ENCODE measurements at regions not wholly inside any gene's neighbourhood (a gene's known extent, or its start where the extent isn't known, plus 50 kb on each side); places are given as distances from the start of the nearest gene placed in this dataset.
A peak's percentile ranks its signal among the peaks of the same experiment; 100 is the strongest.

DNA sequence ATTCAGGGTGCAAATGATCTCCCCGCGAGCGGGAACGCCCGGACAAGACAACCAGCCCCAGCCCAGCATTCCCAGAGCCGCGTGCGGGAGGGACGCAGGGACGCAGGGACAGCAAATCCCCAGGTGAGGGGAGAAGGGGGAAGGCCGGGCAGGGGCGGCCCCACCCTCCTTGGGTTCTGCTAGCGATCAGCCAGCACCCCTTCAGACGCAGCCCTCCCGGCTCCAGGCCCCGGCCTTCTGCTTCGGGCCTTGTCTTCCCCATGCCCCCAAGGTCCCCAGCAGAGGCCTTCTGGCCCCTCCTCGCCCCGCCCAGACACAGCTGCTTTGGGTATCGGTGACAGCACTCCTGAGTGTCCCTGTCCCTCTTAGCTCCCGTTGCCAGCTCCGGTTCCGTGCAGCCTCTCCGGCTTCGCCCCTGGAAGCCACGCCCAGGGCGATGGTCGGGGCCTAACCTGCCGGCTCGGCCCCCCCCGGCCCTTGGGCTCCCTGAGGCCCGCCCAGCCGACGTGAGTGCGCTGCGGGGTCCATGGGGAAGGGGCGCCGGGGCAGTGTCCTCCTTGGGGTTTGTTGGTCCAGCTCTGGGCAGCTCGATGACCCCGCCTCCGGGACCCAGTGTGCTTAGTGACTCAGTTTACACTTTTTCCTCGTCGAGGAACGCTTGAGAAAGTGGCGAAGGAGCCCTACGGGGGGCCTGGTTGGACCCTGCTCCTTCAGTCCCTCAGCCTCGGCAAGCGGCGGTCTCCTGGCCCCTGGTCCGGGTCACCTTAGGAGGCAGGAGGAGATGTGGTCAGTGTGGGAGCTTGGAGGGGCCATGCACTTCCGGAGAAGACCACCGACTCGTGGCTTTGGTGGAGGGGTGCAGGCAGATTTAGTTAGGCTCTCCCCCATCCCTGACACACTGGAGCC lies 50.5 kb upstream of the AMZ2 start:
- ATAC-seq (peak; percentile 18 to 28), DNase-seq (ENCODE audit: low spot score in 2 of 2) (peak in 1 of 2 donors; percentile 45)
- peaks cover 0 to 10% of the 10 kb centered on the region in 2 donors for H3K36me3 Mint-ChIP-seq
- H3K27ac Mint-ChIP-seq: no peak overlapping the region
- no peaks in the 10 kb centered on the region for H3K9me3 Mint-ChIP-seq

DNA sequence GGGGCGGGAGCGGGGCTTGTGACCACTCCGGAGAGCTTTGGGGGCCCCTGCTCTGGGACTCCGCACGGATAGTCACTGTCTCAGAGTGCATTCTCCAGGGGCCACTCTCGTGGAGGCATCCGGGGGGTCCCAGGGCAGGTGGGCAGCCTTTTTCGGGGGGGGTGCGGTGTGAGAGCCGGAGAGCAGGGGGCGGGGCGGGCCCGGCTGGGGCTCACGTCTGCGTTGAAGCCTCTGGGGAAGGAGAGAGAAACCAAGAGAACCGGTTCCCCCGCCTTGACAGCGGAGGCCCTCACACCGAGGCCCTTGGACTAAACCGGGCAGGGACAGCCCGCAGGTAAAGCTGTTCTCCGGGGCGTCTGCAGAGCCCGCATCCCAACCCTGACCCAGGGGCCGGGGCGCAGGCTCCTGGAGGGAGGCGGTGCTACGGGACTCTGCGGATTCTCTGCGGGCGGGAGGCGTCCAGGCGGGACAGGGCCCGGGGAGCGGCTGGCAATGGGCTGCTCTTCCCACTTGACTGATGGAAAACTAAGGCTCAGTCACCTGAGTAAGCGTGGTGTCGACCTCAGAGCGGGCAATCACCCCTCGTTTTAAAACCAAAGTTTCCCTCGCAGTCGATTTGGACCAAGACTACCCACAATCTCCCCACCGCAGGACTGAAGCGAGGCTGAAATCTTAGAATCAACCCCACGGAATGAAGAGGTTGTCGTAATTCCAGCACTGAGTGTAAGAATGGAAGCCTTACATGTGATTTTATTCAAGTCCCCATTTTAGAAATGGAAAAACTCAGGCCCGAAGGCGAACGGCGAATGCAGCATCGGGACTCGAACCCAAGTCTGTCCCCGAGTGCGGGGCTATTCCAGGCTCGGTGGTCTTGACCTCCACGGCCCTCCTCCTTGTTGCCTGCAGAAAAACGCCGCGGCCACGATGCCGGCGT lies 49.6 kb upstream of the AMZ2 start:
- no peaks in the 10 kb centered on the region for H3K9me3 Mint-ChIP-seq
- peaks cover 0 to 10% of the 10 kb centered on the region in 2 donors for H3K36me3 Mint-ChIP-seq
- DNase-seq (ENCODE audit: low spot score in 2 of 2): no peak
- no peak overlapping the region for H3K27ac Mint-ChIP-seq
- ATAC-seq: peak in 1 of 2 donors; percentile 12

Measured in activated naive CD4-positive, alpha-beta T cell treated with anti-CD3 and anti-CD28 coated beads, Interleukin-2, amount 50 U/mL, for 72 hours (primary cell).